ENCODE measurements at regions not wholly inside any gene's neighbourhood (a gene's known extent, or its start where the extent isn't known, plus 50 kb on each side); places are given as distances from the start of the nearest gene placed in this dataset.

DNA sequence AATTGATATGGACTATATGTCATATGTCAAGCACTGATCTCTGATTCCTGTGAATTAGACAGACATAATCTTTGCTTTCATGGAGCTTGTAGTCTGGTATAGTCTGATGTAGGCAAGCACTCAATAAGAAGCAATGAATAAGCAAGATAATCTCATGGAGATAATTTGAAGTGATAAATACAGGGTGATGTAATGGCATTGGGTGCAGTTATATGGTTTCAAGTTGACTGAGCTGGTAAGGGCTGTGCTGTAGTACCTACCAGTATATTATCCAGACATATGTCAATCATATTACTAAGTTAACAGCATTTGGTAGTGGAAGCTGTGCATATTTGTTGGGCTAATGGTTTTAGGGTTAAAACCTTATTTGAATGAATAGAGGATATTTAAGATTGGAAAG, 117.5 kb upstream of the PRPS1L1 start:
- Mint-ChIP-seq H3K4me3 (ENCODE audit: unreplicated experiment) (no peak overlapping the region), H3K27me3 (ENCODE audit: unreplicated experiment) (no peaks in the 10 kb centered on the region), H3K27ac (ENCODE audit: unreplicated experiment) (no peak overlapping the region), H3K9me3 (ENCODE audit: unreplicated experiment) (no peaks in the 10 kb centered on the region), H3K36me3 (ENCODE audit: unreplicated experiment) (no peaks in the 10 kb centered on the region), H3K4me1 (ENCODE audit: low read depth, unreplicated experiment) (no peaks in the 10 kb centered on the region)
- TF ChIP-seq, protein P1, sequence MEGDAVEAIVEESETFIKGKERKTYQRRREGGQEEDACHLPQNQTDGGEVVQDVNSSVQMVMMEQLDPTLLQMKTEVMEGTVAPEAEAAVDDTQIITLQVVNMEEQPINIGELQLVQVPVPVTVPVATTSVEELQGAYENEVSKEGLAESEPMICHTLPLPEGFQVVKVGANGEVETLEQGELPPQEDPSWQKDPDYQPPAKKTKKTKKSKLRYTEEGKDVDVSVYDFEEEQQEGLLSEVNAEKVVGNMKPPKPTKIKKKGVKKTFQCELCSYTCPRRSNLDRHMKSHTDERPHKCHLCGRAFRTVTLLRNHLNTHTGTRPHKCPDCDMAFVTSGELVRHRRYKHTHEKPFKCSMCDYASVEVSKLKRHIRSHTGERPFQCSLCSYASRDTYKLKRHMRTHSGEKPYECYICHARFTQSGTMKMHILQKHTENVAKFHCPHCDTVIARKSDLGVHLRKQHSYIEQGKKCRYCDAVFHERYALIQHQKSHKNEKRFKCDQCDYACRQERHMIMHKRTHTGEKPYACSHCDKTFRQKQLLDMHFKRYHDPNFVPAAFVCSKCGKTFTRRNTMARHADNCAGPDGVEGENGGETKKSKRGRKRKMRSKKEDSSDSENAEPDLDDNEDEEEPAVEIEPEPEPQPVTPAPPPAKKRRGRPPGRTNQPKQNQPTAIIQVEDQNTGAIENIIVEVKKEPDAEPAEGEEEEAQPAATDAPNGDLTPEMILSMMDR (IDR thresholded peaks at IDR 0.05; ENCODE audit: partially characterized antibody, unreplicated experiment) = no peak
- DNase-seq = no peak

DNA sequence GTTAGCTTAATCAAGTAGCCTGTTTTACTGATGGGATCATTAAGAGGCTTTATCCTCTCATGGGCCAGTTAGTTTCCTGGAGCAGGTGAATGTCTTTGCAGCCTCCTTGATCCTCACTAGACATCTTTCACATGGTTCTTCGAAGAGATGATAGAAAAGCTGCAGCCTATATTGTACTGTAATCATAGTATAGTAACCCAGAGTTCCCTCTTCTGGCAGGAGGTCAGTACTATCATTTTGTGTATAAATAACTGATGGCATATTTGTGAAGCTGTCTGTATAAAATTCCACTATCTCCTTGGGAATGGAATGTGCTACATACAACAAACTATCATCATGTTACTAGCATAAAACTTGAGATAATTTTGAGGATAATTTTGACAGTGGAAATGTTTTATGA, 123.8 kb upstream of the PRPS1L1 start:
- TF ChIP-seq, protein P1 (IDR thresholded peaks at IDR 0.05; ENCODE audit: partially characterized antibody, unreplicated experiment) = no peak
- DNase-seq = no peak
- no peaks in the 10 kb centered on the region for H3K36me3 Mint-ChIP-seq (ENCODE audit: unreplicated experiment)
- H3K9me3 Mint-ChIP-seq (ENCODE audit: unreplicated experiment) = no peaks in the 10 kb centered on the region
- H3K4me1 Mint-ChIP-seq (ENCODE audit: low read depth, unreplicated experiment) = no peaks in the 10 kb centered on the region
- H3K27me3 Mint-ChIP-seq (ENCODE audit: unreplicated experiment) = no peaks in the 10 kb centered on the region
- no peak overlapping the region for H3K27ac Mint-ChIP-seq (ENCODE audit: unreplicated experiment)
- H3K4me3 Mint-ChIP-seq (ENCODE audit: unreplicated experiment) = no peak overlapping the region

DNA sequence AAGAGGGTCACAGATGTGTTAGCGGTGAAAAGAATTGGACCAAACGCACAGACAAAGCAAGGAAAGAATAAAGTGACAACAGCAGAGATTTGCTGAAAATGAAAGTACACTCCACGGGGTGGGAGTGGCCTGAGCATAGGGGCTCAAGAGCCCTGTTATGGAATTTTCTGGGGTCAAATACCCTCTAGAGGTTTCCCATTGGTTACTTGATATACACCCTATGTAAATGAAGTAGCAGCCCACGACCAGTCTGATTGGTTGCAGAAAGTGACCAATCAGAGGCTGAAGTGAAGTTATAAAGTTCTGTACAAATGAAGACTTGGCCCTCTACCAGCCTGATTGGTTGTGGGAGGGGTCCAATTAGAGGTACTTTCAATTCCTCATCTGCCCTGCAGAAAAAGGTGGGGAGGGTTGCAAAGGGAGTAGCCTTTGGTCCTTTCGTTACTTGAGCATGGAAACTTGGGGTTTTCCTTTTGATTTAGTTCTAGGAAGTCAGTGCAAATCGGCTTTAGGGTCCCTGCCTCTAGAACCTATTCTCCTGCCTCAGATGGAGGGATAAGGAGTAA, 125.6 kb upstream of the PRPS1L1 start:
- no peaks in the 10 kb centered on the region for H3K36me3 Mint-ChIP-seq (ENCODE audit: unreplicated experiment)
- H3K9me3 Mint-ChIP-seq (ENCODE audit: unreplicated experiment) = no peaks in the 10 kb centered on the region
- TF ChIP-seq, protein P1 (IDR thresholded peaks at IDR 0.05; ENCODE audit: partially characterized antibody, unreplicated experiment) = no peak
- DNase-seq = no peak
- no peak overlapping the region for H3K27ac Mint-ChIP-seq (ENCODE audit: unreplicated experiment)
- H3K4me3 Mint-ChIP-seq (ENCODE audit: unreplicated experiment) = no peak overlapping the region
- no peaks in the 10 kb centered on the region for H3K27me3 Mint-ChIP-seq (ENCODE audit: unreplicated experiment)
- H3K4me1 Mint-ChIP-seq (ENCODE audit: low read depth, unreplicated experiment) = no peaks in the 10 kb centered on the region

DNA sequence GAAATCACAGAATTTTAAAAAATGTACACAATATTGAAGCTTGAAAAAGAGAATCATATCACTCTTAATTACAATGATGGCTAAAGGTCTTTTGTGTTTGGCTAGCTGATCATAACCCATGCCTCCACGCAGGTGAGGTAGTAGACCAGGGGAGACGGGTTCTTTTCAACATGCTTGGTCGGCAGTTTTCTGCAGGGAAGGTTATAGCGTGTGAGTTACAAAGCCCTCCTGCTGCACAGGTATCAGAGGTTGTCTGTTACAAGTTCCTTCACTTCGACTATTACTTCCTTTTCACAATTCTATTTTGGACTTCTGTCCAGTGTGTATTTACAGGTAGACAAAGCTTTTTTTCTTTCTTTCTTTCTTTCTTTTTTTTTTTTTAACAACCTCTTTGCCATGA, 127.1 kb upstream of the PRPS1L1 start:
- Mint-ChIP-seq H3K9me3 (ENCODE audit: unreplicated experiment) (no peaks in the 10 kb centered on the region), H3K4me1 (ENCODE audit: low read depth, unreplicated experiment) (no peaks in the 10 kb centered on the region), H3K27ac (ENCODE audit: unreplicated experiment) (no peak overlapping the region), H3K4me3 (ENCODE audit: unreplicated experiment) (no peak overlapping the region), H3K36me3 (ENCODE audit: unreplicated experiment) (no peaks in the 10 kb centered on the region), H3K27me3 (ENCODE audit: unreplicated experiment) (peaks cover 2% of the 10 kb centered on the region)
- DNase-seq = no peak
- TF ChIP-seq, protein P1 (IDR thresholded peaks at IDR 0.05; ENCODE audit: partially characterized antibody, unreplicated experiment) = no peak

DNA sequence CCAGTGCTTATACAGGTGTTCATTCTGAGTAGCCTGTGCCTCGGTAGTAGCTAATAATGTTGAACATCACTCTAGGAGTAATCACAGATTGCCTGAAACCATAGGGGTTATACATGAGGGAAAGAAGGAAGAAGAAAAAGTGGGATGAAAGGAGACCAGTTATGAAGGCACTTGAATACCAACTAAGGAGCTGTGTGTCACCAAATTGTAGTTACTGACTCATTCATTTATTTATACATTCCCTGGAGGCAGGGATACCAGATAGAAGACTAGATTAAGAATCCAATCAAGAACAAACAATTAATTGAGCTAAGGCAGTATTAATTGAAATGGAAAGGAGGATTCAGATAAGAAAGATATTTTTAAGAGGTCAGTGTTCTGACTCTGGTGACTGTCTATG, 129.6 kb upstream of the PRPS1L1 start:
- TF ChIP-seq, protein P1 (IDR thresholded peaks at IDR 0.05; ENCODE audit: partially characterized antibody, unreplicated experiment) = no peak
- H3K36me3 Mint-ChIP-seq (ENCODE audit: unreplicated experiment) = no peaks in the 10 kb centered on the region
- peaks cover 2% of the 10 kb centered on the region for H3K27me3 Mint-ChIP-seq (ENCODE audit: unreplicated experiment)
- DNase-seq = no peak
- H3K4me1 Mint-ChIP-seq (ENCODE audit: low read depth, unreplicated experiment) = no peaks in the 10 kb centered on the region
- H3K27ac Mint-ChIP-seq (ENCODE audit: unreplicated experiment) = no peak overlapping the region
- no peak overlapping the region for H3K4me3 Mint-ChIP-seq (ENCODE audit: unreplicated experiment)
- no peaks in the 10 kb centered on the region for H3K9me3 Mint-ChIP-seq (ENCODE audit: unreplicated experiment)

All from glutamatergic neuron (in vitro differentiated cells).